ENCODE measurements at regions not wholly inside any gene's neighbourhood (a gene's known extent, or its start where the extent isn't known, plus 50 kb on each side); places are given as distances from the start of the nearest gene placed in this dataset.

DNA sequence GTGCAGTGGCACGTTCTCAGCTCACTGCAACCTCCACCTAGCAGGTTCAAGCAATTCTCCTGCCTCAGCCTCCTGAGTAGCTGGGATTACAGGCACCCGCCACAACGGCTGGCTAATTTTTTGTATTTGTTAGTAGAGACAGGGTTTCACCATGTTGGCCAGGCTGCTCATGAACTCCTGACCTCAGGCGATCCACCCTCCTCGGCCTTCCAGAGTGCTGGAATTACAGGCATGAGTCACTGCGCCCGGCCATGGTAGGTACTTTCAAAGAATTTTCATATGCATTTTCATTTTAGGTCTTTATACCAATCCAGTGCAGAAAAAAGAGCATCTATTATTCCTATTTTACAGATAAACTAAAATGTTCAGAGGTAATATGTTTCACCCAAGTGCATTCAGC lies 411.3 kb upstream of the USP15 start:
- 87% methylated on average over 7 of the region's 7 CpGs for WGBS
- Histone ChIP-seq H3K4me1 (ENCODE audit: control insufficient read depth in 4 of 4, insufficient read depth in 4 of 4, low read length in 3 of 4) (no peaks in the 10 kb centered on the region), H3K4me3 (ENCODE audit: low read depth in 1 of 3, low read length in 3 of 3) (no peak overlapping the region), H3K36me3 (ENCODE audit: control insufficient read depth in 4 of 4, insufficient read depth in 3 of 4, low read depth in 1 of 4, low read length in 3 of 4) (peaks cover 0 to 1% (median 0%) of the 10 kb centered on the region in 4 donors), H3K27ac (ENCODE audit: low read depth in 1 of 2, low read length in 2 of 2) (no peak overlapping the region), H3K9me3 (ENCODE audit: control insufficient read depth in 4 of 4, low read length in 3 of 4) (no peaks in the 10 kb centered on the region), H3K9ac (ENCODE audit: low read depth in 1 of 2, low read length in 2 of 2) (no peak overlapping the region), H3K27me3 (ENCODE audit: control insufficient read depth in 4 of 4, insufficient read depth in 4 of 4, low read length in 3 of 4) (no peaks in the 10 kb centered on the region)
- DNase-seq (ENCODE audit: low spot score) = no peak
- TF ChIP-seq, protein P1, sequence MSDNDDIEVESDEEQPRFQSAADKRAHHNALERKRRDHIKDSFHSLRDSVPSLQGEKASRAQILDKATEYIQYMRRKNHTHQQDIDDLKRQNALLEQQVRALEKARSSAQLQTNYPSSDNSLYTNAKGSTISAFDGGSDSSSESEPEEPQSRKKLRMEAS (IDR thresholded peaks at IDR 0.05) = no peak
- no peak for TF ChIP-seq HNF4G (IDR thresholded peaks at IDR 0.05)
- TF ChIP-seq, protein P2, sequence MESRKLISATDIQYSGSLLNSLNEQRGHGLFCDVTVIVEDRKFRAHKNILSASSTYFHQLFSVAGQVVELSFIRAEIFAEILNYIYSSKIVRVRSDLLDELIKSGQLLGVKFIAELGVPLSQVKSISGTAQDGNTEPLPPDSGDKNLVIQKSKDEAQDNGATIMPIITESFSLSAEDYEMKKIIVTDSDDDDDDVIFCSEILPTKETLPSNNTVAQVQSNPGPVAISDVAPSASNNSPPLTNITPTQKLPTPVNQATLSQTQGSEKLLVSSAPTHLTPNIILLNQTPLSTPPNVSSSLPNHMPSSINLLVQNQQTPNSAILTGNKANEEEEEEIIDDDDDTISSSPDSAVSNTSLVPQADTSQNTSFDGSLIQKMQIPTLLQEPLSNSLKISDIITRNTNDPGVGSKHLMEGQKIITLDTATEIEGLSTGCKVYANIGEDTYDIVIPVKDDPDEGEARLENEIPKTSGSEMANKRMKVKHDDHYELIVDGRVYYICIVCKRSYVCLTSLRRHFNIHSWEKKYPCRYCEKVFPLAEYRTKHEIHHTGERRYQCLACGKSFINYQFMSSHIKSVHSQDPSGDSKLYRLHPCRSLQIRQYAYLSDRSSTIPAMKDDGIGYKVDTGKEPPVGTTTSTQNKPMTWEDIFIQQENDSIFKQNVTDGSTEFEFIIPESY (IDR thresholded peaks at IDR 0.05) = no peak
- no peak for TF ChIP-seq HNF4A (conservative IDR thresholded peaks at IDR 0.05)
- no peak for TF ChIP-seq GABPA (IDR thresholded peaks at IDR 0.05 in 1 of 2, conservative IDR thresholded peaks at IDR 0.05 in 1 of 2)
- no peak for TF ChIP-seq SP1 (IDR thresholded peaks at IDR 0.05)
- no peak for TF ChIP-seq RAD21 (IDR thresholded peaks at IDR 0.05)
- TF ChIP-seq, protein P3, sequence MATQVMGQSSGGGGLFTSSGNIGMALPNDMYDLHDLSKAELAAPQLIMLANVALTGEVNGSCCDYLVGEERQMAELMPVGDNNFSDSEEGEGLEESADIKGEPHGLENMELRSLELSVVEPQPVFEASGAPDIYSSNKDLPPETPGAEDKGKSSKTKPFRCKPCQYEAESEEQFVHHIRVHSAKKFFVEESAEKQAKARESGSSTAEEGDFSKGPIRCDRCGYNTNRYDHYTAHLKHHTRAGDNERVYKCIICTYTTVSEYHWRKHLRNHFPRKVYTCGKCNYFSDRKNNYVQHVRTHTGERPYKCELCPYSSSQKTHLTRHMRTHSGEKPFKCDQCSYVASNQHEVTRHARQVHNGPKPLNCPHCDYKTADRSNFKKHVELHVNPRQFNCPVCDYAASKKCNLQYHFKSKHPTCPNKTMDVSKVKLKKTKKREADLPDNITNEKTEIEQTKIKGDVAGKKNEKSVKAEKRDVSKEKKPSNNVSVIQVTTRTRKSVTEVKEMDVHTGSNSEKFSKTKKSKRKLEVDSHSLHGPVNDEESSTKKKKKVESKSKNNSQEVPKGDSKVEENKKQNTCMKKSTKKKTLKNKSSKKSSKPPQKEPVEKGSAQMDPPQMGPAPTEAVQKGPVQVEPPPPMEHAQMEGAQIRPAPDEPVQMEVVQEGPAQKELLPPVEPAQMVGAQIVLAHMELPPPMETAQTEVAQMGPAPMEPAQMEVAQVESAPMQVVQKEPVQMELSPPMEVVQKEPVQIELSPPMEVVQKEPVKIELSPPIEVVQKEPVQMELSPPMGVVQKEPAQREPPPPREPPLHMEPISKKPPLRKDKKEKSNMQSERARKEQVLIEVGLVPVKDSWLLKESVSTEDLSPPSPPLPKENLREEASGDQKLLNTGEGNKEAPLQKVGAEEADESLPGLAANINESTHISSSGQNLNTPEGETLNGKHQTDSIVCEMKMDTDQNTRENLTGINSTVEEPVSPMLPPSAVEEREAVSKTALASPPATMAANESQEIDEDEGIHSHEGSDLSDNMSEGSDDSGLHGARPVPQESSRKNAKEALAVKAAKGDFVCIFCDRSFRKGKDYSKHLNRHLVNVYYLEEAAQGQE (IDR thresholded peaks at IDR 0.05) = no peak
- no peak for TF ChIP-seq RXRA (IDR thresholded peaks at IDR 0.05)
- TF ChIP-seq NR2F2 (IDR thresholded peaks at IDR 0.05) = no peak
- no peak for TF ChIP-seq EGR1 (IDR thresholded peaks at IDR 0.05; ENCODE audit: low read depth in 2 of 2)
- TF ChIP-seq, protein P4, sequence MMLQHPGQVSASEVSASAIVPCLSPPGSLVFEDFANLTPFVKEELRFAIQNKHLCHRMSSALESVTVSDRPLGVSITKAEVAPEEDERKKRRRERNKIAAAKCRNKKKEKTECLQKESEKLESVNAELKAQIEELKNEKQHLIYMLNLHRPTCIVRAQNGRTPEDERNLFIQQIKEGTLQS (IDR thresholded peaks at IDR 0.05) = no peak
- TF ChIP-seq FOXA1 (IDR thresholded peaks at IDR 0.05) = no peak
- TF ChIP-seq, protein P5, sequence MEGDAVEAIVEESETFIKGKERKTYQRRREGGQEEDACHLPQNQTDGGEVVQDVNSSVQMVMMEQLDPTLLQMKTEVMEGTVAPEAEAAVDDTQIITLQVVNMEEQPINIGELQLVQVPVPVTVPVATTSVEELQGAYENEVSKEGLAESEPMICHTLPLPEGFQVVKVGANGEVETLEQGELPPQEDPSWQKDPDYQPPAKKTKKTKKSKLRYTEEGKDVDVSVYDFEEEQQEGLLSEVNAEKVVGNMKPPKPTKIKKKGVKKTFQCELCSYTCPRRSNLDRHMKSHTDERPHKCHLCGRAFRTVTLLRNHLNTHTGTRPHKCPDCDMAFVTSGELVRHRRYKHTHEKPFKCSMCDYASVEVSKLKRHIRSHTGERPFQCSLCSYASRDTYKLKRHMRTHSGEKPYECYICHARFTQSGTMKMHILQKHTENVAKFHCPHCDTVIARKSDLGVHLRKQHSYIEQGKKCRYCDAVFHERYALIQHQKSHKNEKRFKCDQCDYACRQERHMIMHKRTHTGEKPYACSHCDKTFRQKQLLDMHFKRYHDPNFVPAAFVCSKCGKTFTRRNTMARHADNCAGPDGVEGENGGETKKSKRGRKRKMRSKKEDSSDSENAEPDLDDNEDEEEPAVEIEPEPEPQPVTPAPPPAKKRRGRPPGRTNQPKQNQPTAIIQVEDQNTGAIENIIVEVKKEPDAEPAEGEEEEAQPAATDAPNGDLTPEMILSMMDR (IDR thresholded peaks at IDR 0.05; ENCODE audit: low read depth, low read length, missing input control) = no peak
- TF ChIP-seq JUND (IDR thresholded peaks at IDR 0.05) = no peak
- no peak for TF ChIP-seq YY1 (IDR thresholded peaks at IDR 0.05)
- TF ChIP-seq FOXA2 (IDR thresholded peaks at IDR 0.05) = no peak
- TF ChIP-seq TAF1 (conservative IDR thresholded peaks at IDR 0.05) = no peak
